ENCODE measurements at regions not wholly inside any gene's neighbourhood (a gene's known extent, or its start where the extent isn't known, plus 50 kb on each side); places are given as distances from the start of the nearest gene placed in this dataset.
A peak's percentile ranks its signal among the peaks of the same experiment; 100 is the strongest.

DNA sequence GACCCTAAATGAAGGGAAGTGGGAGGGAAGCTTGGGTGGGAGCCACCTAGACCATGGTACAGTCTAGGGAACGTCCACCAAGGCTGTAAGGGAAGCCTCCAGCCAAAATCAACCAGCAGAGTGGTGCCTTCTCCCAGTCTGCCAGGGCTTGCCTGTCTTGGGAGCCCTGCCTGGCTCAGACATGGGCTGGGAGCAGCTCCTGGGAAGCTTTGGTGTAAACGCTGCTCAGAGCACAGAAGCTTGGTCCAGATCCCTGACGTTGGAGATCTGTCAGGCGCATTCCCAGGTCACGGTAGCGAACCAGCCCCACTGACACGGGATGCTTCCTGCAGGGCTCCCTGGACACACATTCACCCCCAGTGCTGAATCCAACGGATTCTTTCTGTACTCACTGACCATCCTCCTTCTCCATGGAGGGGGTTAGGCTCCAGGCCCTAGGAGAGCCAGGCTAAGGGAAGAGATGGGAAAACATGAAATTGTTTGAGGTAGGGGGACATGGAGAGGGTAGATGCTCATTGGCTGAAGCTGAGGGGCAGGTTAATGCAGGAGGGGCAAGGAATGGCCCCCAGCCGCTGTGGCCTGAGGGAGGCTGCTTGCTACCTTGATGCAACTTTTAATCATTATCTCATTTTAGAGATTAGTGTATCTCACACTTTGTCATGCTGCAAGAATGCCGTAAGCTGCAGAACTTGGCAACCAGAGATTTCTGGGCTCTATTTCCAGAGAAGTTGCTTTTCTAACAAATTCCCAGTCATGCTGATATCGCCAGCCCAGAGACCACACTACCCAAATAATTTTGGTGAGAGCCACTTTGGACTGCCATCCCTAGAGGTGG, 195.8 kb downstream of the UQCRFS1 start:
- Histone ChIP-seq H2AFZ (ENCODE audit: low read length) (no peak overlapping the region), H3K4ac (ENCODE audit: low read depth, low read length) (no peak overlapping the region), H3K9me3 (ENCODE audit: control insufficient read depth, low read depth, low read length) (no peaks in the 10 kb centered on the region), H3K4me1 (ENCODE audit: insufficient read depth, low read length) (0 out of 2 replicates have a peak, but pooled peaks cover 4% of the 10 kb centered on the region), H3K27ac (ENCODE audit: insufficient read length, low read depth, low read length) (no peak overlapping the region), H4K20me1 (ENCODE audit: control insufficient read depth, insufficient read depth, insufficient read length) (no peaks in the 10 kb centered on the region), H3K4me2 (ENCODE audit: insufficient read depth, insufficient read length, low read length) (no peak overlapping the region), H3K27me3 (ENCODE audit: insufficient read depth, low read length) (no peaks in the 10 kb centered on the region; the same call in 1 of the 2 replicates), H2BK5ac (ENCODE audit: insufficient read length, low read length) (no peak overlapping the region), H3K56ac (ENCODE audit: insufficient read length, low read depth, low read length) (no peak overlapping the region), H2BK15ac (ENCODE audit: low read depth, low read length) (no peak overlapping the region), H4K5ac (ENCODE audit: insufficient read length, low read depth, low read length) (no peak overlapping the region), H2BK120ac (ENCODE audit: low read depth, low read length, poor library complexity, severe bottlenecking) (no peak overlapping the region), H2BK20ac (ENCODE audit: low read depth, low read length, poor library complexity, severe bottlenecking) (no peak overlapping the region), H3K9ac (ENCODE audit: extremely low read depth, insufficient read length, low read length) (no peak overlapping the region), H4K91ac (ENCODE audit: insufficient read length, low read depth, low read length) (no peak overlapping the region), H3T11ph (ENCODE audit: low read length) (no peak overlapping the region), H3K14ac (ENCODE audit: insufficient read depth, low read length) (no peak overlapping the region), H3K18ac (ENCODE audit: insufficient read length, low read depth, low read length) (no peak overlapping the region), H3K23ac (ENCODE audit: insufficient read length, low read depth, low read length) (no peak overlapping the region), H3K23me2 (ENCODE audit: insufficient read length, low read depth, low read length, poor library complexity, severe bottlenecking) (no peaks in the 10 kb centered on the region), H3K79me1 (ENCODE audit: insufficient read depth, low read depth, low read length, poor library complexity, severe bottlenecking) (no peaks in the 10 kb centered on the region), H2BK12ac (ENCODE audit: insufficient read length, low read depth, low read length) (no peak overlapping the region), H4K8ac (replicated peaks; ENCODE audit: insufficient read length, low read depth, low read length) (no peak overlapping the region), H3K79me2 (ENCODE audit: insufficient read depth, low read length) (no peaks in the 10 kb centered on the region), H2AK5ac (ENCODE audit: insufficient read length, low read length) (no peak overlapping the region)
- H3K9me3 Mint-ChIP-seq: no peaks in the 10 kb centered on the region; a peak in 1 of 5 replicates
- H3K27ac Mint-ChIP-seq: peak overlapping the region in 1 of 3 experiments; percentile 39; a peak in 1 of 7 replicates
- WGBS (ENCODE audit: extremely low coverage, insufficient read length, low lambda C conversion rate): no CpG with 5 or more reads among the region's 11 CpGs
- H3K36me3 Mint-ChIP-seq (ENCODE audit: insufficient read depth in 1 of 3, low read depth in 3 of 3): no peaks in the 10 kb centered on the region
- peaks cover 22 to 34% of the 10 kb centered on the region in 2 experiments for H3K4me1 Mint-ChIP-seq
- no peak for TF ChIP-seq CTCF (conservative IDR thresholded peaks at IDR 0.05)
- H3K4me3 Mint-ChIP-seq: no peak overlapping the region
- DNase-seq: no peak
- peaks cover 37% of the 10 kb centered on the region for H3K27me3 Mint-ChIP-seq (ENCODE audit: low read depth)
